ENCODE measurements at regions not wholly inside any gene's neighbourhood (a gene's known extent, or its start where the extent isn't known, plus 50 kb on each side); places are given as distances from the start of the nearest gene placed in this dataset.

- ATAC-seq (no peak), DNase-seq (no peak)
- Histone ChIP-seq H3K4me3 (ENCODE audit: low read length) (no peak overlapping the region), H3K36me3 (ENCODE audit: control insufficient read depth, insufficient read depth, low read length) (no peaks in the 10 kb centered on the region), H3K4me1 (ENCODE audit: control insufficient read depth, insufficient read depth, low read length) (no peaks in the 10 kb centered on the region), H3K9me3 (ENCODE audit: control insufficient read depth, insufficient read depth, low read length) (no peaks in the 10 kb centered on the region), H3K27me3 (ENCODE audit: control insufficient read depth, insufficient read depth, low read length) (no peaks in the 10 kb centered on the region), H3K27ac (ENCODE audit: low read length) (no peak overlapping the region)
- H3K27me3 Mint-ChIP-seq (ENCODE audit: low read depth in 2 of 2): peaks cover 0 to 26% of the 10 kb centered on the region in 2 donors
- 86% methylated on average over 10 of the region's 11 CpGs for WGBS (ENCODE audit: insufficient coverage)
- H3K27ac Mint-ChIP-seq: no peak overlapping the region
- no peaks in the 10 kb centered on the region for H3K4me1 Mint-ChIP-seq
- no peak overlapping the region for H3K4me3 Mint-ChIP-seq
- no peak for TF ChIP-seq CTCF (IDR thresholded peaks at IDR 0.05)
- intact Hi-C loops (cut with micrococcal nuclease): no loop called here
- H3K9me3 Mint-ChIP-seq: no peaks in the 10 kb centered on the region
- no peaks in the 10 kb centered on the region for H3K36me3 Mint-ChIP-seq
These were observed 89.0 kb downstream of the EMX2 start for GRCh38 chr10:117631276-117632145.

- no peak for TF ChIP-seq CTCF (IDR thresholded peaks at IDR 0.05)
- Mint-ChIP-seq H3K27me3 (ENCODE audit: low read depth in 2 of 2) (peaks cover 0 to 26% of the 10 kb centered on the region in 2 donors), H3K27ac (no peak overlapping the region), H3K4me3 (no peak overlapping the region), H3K4me1 (no peaks in the 10 kb centered on the region), H3K36me3 (no peaks in the 10 kb centered on the region), H3K9me3 (no peaks in the 10 kb centered on the region)
- ATAC-seq: no peak
- Histone ChIP-seq H3K4me3 (ENCODE audit: low read length) (no peak overlapping the region), H3K27ac (ENCODE audit: low read length) (no peak overlapping the region), H3K4me1 (ENCODE audit: control insufficient read depth, insufficient read depth, low read length) (no peaks in the 10 kb centered on the region), H3K9me3 (ENCODE audit: control insufficient read depth, insufficient read depth, low read length) (no peaks in the 10 kb centered on the region), H3K36me3 (ENCODE audit: control insufficient read depth, insufficient read depth, low read length) (no peaks in the 10 kb centered on the region), H3K27me3 (ENCODE audit: control insufficient read depth, insufficient read depth, low read length) (no peaks in the 10 kb centered on the region)
- WGBS (ENCODE audit: insufficient coverage): 92% methylated on average over 7 of the region's 7 CpGs
- DNase-seq: no peak
- intact Hi-C loops (cut with micrococcal nuclease): no loop called here
These were observed 89.9 kb downstream of the EMX2 start for GRCh38 chr10:117632406-117632805.

GRCh38 chr10:117635826-117636225, 93.3 kb downstream of the EMX2 start:
- no peaks in the 10 kb centered on the region for H3K4me1 Mint-ChIP-seq
- H3K4me3 Mint-ChIP-seq: no peak overlapping the region
- peaks cover 4 to 41% of the 10 kb centered on the region in 2 donors for H3K27me3 Mint-ChIP-seq (ENCODE audit: low read depth in 2 of 2)
- H3K27ac Mint-ChIP-seq: no peak overlapping the region
- Histone ChIP-seq H3K27ac (ENCODE audit: low read length) (no peak overlapping the region), H3K36me3 (ENCODE audit: control insufficient read depth, insufficient read depth, low read length) (no peaks in the 10 kb centered on the region), H3K27me3 (ENCODE audit: control insufficient read depth, insufficient read depth, low read length) (peaks cover 2% of the 10 kb centered on the region), H3K4me1 (ENCODE audit: control insufficient read depth, insufficient read depth, low read length) (no peaks in the 10 kb centered on the region), H3K9me3 (ENCODE audit: control insufficient read depth, insufficient read depth, low read length) (no peaks in the 10 kb centered on the region), H3K4me3 (ENCODE audit: low read length) (no peak overlapping the region)
- no peaks in the 10 kb centered on the region for H3K36me3 Mint-ChIP-seq
- intact Hi-C loops (cut with micrococcal nuclease): no loop called here
- ATAC-seq (no peak), DNase-seq (no peak)
- 91% methylated on average over 4 of the region's 4 CpGs for WGBS (ENCODE audit: insufficient coverage)
- H3K9me3 Mint-ChIP-seq: no peaks in the 10 kb centered on the region
- TF ChIP-seq CTCF (IDR thresholded peaks at IDR 0.05): no peak

- H3K27ac Mint-ChIP-seq: no peak overlapping the region
- Histone ChIP-seq H3K9me3 (ENCODE audit: control insufficient read depth, insufficient read depth, low read length) (no peaks in the 10 kb centered on the region), H3K4me3 (ENCODE audit: low read length) (no peak overlapping the region), H3K27ac (ENCODE audit: low read length) (no peak overlapping the region), H3K27me3 (ENCODE audit: control insufficient read depth, insufficient read depth, low read length) (peaks cover 2% of the 10 kb centered on the region), H3K36me3 (ENCODE audit: control insufficient read depth, insufficient read depth, low read length) (no peaks in the 10 kb centered on the region), H3K4me1 (ENCODE audit: control insufficient read depth, insufficient read depth, low read length) (no peaks in the 10 kb centered on the region)
- 95% methylated on average over 2 of the region's 2 CpGs for WGBS (ENCODE audit: insufficient coverage)
- no peaks in the 10 kb centered on the region for H3K9me3 Mint-ChIP-seq
- H3K27me3 Mint-ChIP-seq (ENCODE audit: low read depth in 2 of 2): peaks cover 9 to 33% of the 10 kb centered on the region in 2 donors
- no peaks in the 10 kb centered on the region for H3K4me1 Mint-ChIP-seq
- no peak overlapping the region for H3K4me3 Mint-ChIP-seq
- TF ChIP-seq CTCF (IDR thresholded peaks at IDR 0.05): no peak
- no peak for DNase-seq
- no peak for ATAC-seq
- no peaks in the 10 kb centered on the region for H3K36me3 Mint-ChIP-seq
- intact Hi-C loops (cut with micrococcal nuclease): no loop called here
These were observed 95.7 kb downstream of the EMX2 start for GRCh38 chr10:117638200-117638599.

All from natural killer cell (primary cell).